WI38 (cell line): ENCODE measurements at regions not wholly inside any gene's neighbourhood (a gene's known extent, or its start where the extent isn't known, plus 50 kb on each side); places are given as distances from the start of the nearest gene placed in this dataset.

Experiments used
- H3K4me3 ChIP-seq: 2 replicates; pipeline ENCODE4 v1.5.1; 2011; ENCODE audit warnings: low read depth, mild to moderate bottlenecking, control low read depth, low read length
- CTCF ChIP-seq: IDR thresholded peaks from 2 replicates; pipeline ENCODE4 v1.5.1; 2012; ENCODE audit warnings: low read depth, mild to moderate bottlenecking, control low read depth, low read length

- no peak overlapping the region for H3K4me3 ChIP-seq
- no peak for TF ChIP-seq CTCF
Measured at GRCh38 chr15:70488941-70489848, 274.2 kb downstream of the UACA start.

GRCh38 chr15:70488002-70488605 lies 275.3 kb downstream of the UACA start:
- peak; percentile 98 for TF ChIP-seq CTCF
- no peak overlapping the region for H3K4me3 ChIP-seq

GRCh38 chr15:70487387-70487740 lies 276.0 kb downstream of the UACA start:
- TF ChIP-seq CTCF = no peak
- H3K4me3 ChIP-seq = no peak overlapping the region

- no peak overlapping the region for H3K4me3 ChIP-seq
- TF ChIP-seq CTCF = no peak
Measured at GRCh38 chr15:70486451-70487386, 276.6 kb downstream of the UACA start.

GRCh38 chr15:70486012-70486411 lies 277.3 kb downstream of the UACA start:
- TF ChIP-seq CTCF = no peak
- no peak overlapping the region for H3K4me3 ChIP-seq

- no peak overlapping the region for H3K4me3 ChIP-seq
- no peak for TF ChIP-seq CTCF
Measured at GRCh38 chr15:70484993-70485392, 278.4 kb downstream of the UACA start.
